Testis (tissue), 2 donors: ENCODE measurements at regions not wholly inside any gene's neighbourhood (a gene's known extent, or its start where the extent isn't known, plus 50 kb on each side); places are given as distances from the start of the nearest gene placed in this dataset.

Experiments
- POLR2A ChIP-seq: fragments of 450-650 bp; IDR thresholded peaks from one replicate; pipeline ENCODE4 v1.6.1; 2017; ENCODE audit warnings: antibody characterized with exemption, mild to moderate bottlenecking, moderate library complexity
- TF ChIP-seq, protein P1 (sequence below), 3 experiments: fragments of 450-650 bp in 2 of 3; fragments of 200-600 bp in 1 of 3; sonication (generic) in 1 of 3; IDR thresholded peaks; one replicate each; pipeline ENCODE4 v1.5.1; 2016 to 2019; ENCODE audit warnings: antibody characterized with exemption in 3 of 3, mild to moderate bottlenecking in 2 of 3, moderate library complexity in 1 of 3

DNA sequence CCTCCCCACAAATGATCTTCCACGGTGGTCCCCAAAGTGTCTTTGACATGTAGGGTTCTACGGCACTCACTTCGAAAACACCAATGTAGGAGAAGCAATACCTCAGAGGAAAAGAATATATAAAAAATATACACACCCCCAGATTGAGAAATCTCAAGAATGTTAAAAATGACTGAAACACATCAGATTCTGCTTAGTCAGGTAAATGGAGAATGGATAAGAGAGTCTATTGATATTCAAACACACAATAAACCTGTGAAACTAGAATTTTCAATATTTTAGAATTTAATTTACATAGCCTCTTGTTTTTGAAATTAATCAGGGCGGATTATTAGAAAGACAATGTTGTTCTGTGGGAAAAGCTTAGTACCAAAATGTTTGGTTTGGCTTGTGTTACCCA is 712.4 kb downstream of the GATA3 start:
- TF ChIP-seq, protein P1, sequence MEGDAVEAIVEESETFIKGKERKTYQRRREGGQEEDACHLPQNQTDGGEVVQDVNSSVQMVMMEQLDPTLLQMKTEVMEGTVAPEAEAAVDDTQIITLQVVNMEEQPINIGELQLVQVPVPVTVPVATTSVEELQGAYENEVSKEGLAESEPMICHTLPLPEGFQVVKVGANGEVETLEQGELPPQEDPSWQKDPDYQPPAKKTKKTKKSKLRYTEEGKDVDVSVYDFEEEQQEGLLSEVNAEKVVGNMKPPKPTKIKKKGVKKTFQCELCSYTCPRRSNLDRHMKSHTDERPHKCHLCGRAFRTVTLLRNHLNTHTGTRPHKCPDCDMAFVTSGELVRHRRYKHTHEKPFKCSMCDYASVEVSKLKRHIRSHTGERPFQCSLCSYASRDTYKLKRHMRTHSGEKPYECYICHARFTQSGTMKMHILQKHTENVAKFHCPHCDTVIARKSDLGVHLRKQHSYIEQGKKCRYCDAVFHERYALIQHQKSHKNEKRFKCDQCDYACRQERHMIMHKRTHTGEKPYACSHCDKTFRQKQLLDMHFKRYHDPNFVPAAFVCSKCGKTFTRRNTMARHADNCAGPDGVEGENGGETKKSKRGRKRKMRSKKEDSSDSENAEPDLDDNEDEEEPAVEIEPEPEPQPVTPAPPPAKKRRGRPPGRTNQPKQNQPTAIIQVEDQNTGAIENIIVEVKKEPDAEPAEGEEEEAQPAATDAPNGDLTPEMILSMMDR (IDR thresholded peaks at IDR 0.05), result no peak
- TF ChIP-seq POLR2A, result no peak
